ENCODE measurements at regions not wholly inside any gene's neighbourhood (a gene's known extent, or its start where the extent isn't known, plus 50 kb on each side); places are given as distances from the start of the nearest gene placed in this dataset.

- peak overlapping the region; percentile 68 for H3K4me2 ChIP-seq (ENCODE audit: low read length)
- H3K9me3 ChIP-seq (ENCODE audit: low read length): no peaks in the 10 kb centered on the region
- H3K79me2 ChIP-seq (ENCODE audit: insufficient read depth, low read depth, low read length): no peaks in the 10 kb centered on the region
- H4K20me1 ChIP-seq (ENCODE audit: insufficient read depth, low read length): no peaks in the 10 kb centered on the region
- H3K9me2 ChIP-seq (ENCODE audit: insufficient read depth, low read length): no peaks in the 10 kb centered on the region
- BruUV-seq (replicated peaks): no TSS peak
- H3K27ac ChIP-seq (ENCODE audit: low read depth, low read length, poor library complexity, severe bottlenecking): peak overlapping the region; percentile 49
- no peak for DNase-seq (ENCODE audit: low spot score)
- no peaks in the 10 kb centered on the region; the same call in 1 of the 2 replicates for H3K36me3 ChIP-seq (ENCODE audit: insufficient read depth, low read length)
- ChIA-PET CTCF (ENCODE audit: unreplicated experiment) (interaction anchor here (1.1 kb wide), 1 partner anchor 44 kb away, joined by 3 read pairs; no protein-coding TSS in a partner anchor), POLR2A (interaction anchor here (0.6 to 1.2 kb wide), 6 partner anchors 15 to 255 kb away, joined by 3 to 10 read pairs (median 3); no protein-coding TSS in a partner anchor)
- H2AFZ ChIP-seq (ENCODE audit: low read length): peak overlapping the region; percentile 88
- H3K4me3 ChIP-seq (ENCODE audit: low read depth, low read length, poor library complexity, severe bottlenecking): no peak overlapping the region
- TF ChIP-seq EZH2phosphoT487 (IDR thresholded peaks at IDR 0.05; ENCODE audit: borderline replicate concordance, low read depth, low read length): no peak
- TF ChIP-seq, protein P1, sequence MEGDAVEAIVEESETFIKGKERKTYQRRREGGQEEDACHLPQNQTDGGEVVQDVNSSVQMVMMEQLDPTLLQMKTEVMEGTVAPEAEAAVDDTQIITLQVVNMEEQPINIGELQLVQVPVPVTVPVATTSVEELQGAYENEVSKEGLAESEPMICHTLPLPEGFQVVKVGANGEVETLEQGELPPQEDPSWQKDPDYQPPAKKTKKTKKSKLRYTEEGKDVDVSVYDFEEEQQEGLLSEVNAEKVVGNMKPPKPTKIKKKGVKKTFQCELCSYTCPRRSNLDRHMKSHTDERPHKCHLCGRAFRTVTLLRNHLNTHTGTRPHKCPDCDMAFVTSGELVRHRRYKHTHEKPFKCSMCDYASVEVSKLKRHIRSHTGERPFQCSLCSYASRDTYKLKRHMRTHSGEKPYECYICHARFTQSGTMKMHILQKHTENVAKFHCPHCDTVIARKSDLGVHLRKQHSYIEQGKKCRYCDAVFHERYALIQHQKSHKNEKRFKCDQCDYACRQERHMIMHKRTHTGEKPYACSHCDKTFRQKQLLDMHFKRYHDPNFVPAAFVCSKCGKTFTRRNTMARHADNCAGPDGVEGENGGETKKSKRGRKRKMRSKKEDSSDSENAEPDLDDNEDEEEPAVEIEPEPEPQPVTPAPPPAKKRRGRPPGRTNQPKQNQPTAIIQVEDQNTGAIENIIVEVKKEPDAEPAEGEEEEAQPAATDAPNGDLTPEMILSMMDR (conservative IDR thresholded peaks at IDR 0.05; ENCODE audit: low read length): no peak
- H3K4me1 ChIP-seq (ENCODE audit: insufficient read depth, low read length, poor library complexity, severe bottlenecking): peaks cover 42% of the 10 kb centered on the region
- intact Hi-C loops (cut with micrococcal nuclease; ENCODE audit: unreplicated experiment): loop anchor here (5.0 kb wide), 1 partner anchor 94 kb away; no protein-coding TSS in a partner anchor
Measured at GRCh38 chr5:107293541-107294210, 377.1 kb downstream of the EFNA5 start.

DNA sequence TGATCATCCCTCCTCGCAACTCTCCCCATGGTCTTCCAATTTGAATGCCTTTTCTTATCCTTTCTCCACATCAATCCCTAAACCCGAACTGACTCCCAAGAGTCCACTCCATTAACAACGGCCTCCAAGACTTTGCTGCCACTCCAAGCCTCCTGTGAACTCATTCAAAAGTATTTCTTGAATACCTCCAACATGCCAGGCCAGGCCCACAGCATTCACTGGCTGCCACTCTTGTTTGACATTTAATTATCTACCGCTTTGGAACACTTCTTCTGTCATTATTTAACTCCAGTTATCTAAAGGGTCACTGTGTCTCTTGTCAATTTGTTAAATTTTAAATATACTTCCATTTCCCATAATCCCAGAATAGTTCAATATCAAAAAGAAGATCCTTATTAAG lies 378.9 kb downstream of the EFNA5 start:
- no peak for DNase-seq (ENCODE audit: low spot score)
- BruUV-seq (replicated peaks): no TSS peak

More for the DNA sequence above, 378.9 kb downstream of the EFNA5 start:
- POLR2A ChIA-PET: interaction anchor here (0.6 to 1.1 kb wide), 2 partner anchors 20 to 270 kb away, joined by 3 read pairs; no protein-coding TSS in a partner anchor
- Histone ChIP-seq H3K79me2 (ENCODE audit: insufficient read depth, low read depth, low read length) (no peaks in the 10 kb centered on the region), H3K4me3 (ENCODE audit: low read depth, low read length, poor library complexity, severe bottlenecking) (no peak overlapping the region), H3K36me3 (ENCODE audit: insufficient read depth, low read length) (no peaks in the 10 kb centered on the region; the same call in 1 of the 2 replicates), H3K9me3 (ENCODE audit: low read length) (no peaks in the 10 kb centered on the region), H3K27ac (ENCODE audit: low read depth, low read length, poor library complexity, severe bottlenecking) (no peak overlapping the region), H3K4me1 (ENCODE audit: insufficient read depth, low read length, poor library complexity, severe bottlenecking) (peaks cover 45% of the 10 kb centered on the region), H2AFZ (ENCODE audit: low read length) (no peak overlapping the region), H4K20me1 (ENCODE audit: insufficient read depth, low read length) (no peaks in the 10 kb centered on the region), H3K9me2 (ENCODE audit: insufficient read depth, low read length) (no peaks in the 10 kb centered on the region), H3K4me2 (ENCODE audit: low read length) (no peak overlapping the region)
- CTCF ChIA-PET (ENCODE audit: unreplicated experiment): no interaction called here
- intact Hi-C loops (cut with micrococcal nuclease; ENCODE audit: unreplicated experiment): loop anchor here (5.0 kb wide), 1 partner anchor 95 kb away; no protein-coding TSS in a partner anchor
- no peak for TF ChIP-seq EZH2phosphoT487 (IDR thresholded peaks at IDR 0.05; ENCODE audit: borderline replicate concordance, low read depth, low read length)
- TF ChIP-seq, protein P1 (conservative IDR thresholded peaks at IDR 0.05; ENCODE audit: low read length): no peak
